ENCODE measurements at regions not wholly inside any gene's neighbourhood (a gene's known extent, or its start where the extent isn't known, plus 50 kb on each side); places are given as distances from the start of the nearest gene placed in this dataset.

- no peak for TF ChIP-seq SSRP1 (CRISPR knock-in tag; IDR thresholded peaks at IDR 0.05)
- TF ChIP-seq ZNF704 (CRISPR knock-in tag; IDR thresholded peaks at IDR 0.05; ENCODE audit: borderline replicate concordance), result no peak
Observed at GRCh38 chr10:61356354-61356753, 96.8 kb downstream of the TMEM26 start (continued).

DNA sequence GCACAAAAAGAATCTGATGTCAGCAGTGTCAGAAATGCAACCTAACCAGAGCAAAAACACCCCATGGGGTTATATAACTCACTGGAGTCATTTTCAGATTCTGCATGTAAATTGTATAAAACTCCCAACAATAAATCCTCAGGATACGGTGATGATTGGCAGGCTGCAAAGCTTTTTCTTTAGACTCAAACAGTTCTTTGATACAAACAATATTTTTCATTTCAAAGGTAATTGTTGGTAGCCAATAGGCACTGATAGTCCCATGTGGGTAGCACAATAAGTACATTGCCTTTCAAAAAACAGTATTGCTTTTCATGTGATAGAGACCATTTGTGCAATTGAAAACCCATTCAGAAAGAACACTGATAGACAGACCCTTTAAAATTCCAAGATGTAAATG is 98.0 kb downstream of the TMEM26 start:
- no peak overlapping the region for H2AFZ ChIP-seq (ENCODE audit: low read length)
- H3K36me3 ChIP-seq (replicated peaks in 1 of 2; ENCODE audit: control insufficient read depth in 1 of 2, insufficient read depth in 2 of 2, low read length in 2 of 2), result no peaks in the 10 kb centered on the region
- H4K20me1 ChIP-seq (ENCODE audit: insufficient read depth, low read length), result no peaks in the 10 kb centered on the region
- H3K27ac ChIP-seq (ENCODE audit: extremely low read length, insufficient read depth, low read length), result no peak overlapping the region
- H3K4me2 ChIP-seq (ENCODE audit: low read depth, low read length), result no peak overlapping the region
- ChIA-PET POLR2A (no interaction called here), CTCF (ENCODE audit: low intra/inter-chr PET ratio, low total read pairs) (no interaction called here)
- in situ Hi-C loops (cut with HindIII; ENCODE audit: extremely low pct_ligation_motif_present, low pct_unique_long_range_greater_than_20kb) (no loop called here), intact Hi-C loops (cut with micrococcal nuclease; ENCODE audit: unreplicated experiment) (no loop called here)
- FAIRE-seq (no peak), ATAC-seq (no peak), DNase-seq (ENCODE audit: low spot score) (no peak)
- 6% methylated on average over 1 of the region's 1 CpG for WGBS (ENCODE audit: low lambda C conversion rate)
- no TSS peak for BruUV-seq (replicated peaks)
- H3K27me3 ChIP-seq (ENCODE audit: control insufficient read depth in 1 of 2, insufficient read depth in 2 of 2, low read length in 2 of 2), result no peaks in the 10 kb centered on the region; a peak in 1 of 5 replicates
- H3K9me3 ChIP-seq (ENCODE audit: low read length), result no peaks in the 10 kb centered on the region
- no peaks in the 10 kb centered on the region for H3K79me2 ChIP-seq (ENCODE audit: insufficient read depth, low read length)
- H3K4me1 ChIP-seq (ENCODE audit: insufficient read depth, low read length), result no peaks in the 10 kb centered on the region
- no peak overlapping the region for H3K4me3 ChIP-seq (replicated peaks in 1 of 3; ENCODE audit: insufficient read depth in 1 of 3, low read depth in 2 of 3, low read length in 3 of 3)
- no peak for TF ChIP-seq RXRA (CRISPR knock-in tag; IDR thresholded peaks at IDR 0.05)
- no peak for TF ChIP-seq TFDP2 (CRISPR knock-in tag; IDR thresholded peaks at IDR 0.05)
- no peak for TF ChIP-seq SRSF4 (IDR thresholded peaks at IDR 0.05; ENCODE audit: low read depth, low read length, poor library complexity, severe bottlenecking)
- TF ChIP-seq E2F5 (CRISPR knock-in tag; conservative IDR thresholded peaks at IDR 0.05), result no peak
- TF ChIP-seq ZNF263 (CRISPR knock-in tag; IDR thresholded peaks at IDR 0.05), result no peak
- no peak for TF ChIP-seq ZNF234 (CRISPR knock-in tag; conservative IDR thresholded peaks at IDR 0.05)
- no peak for TF ChIP-seq ZXDC (CRISPR knock-in tag; IDR thresholded peaks at IDR 0.05)
- TF ChIP-seq CHD2 (IDR thresholded peaks at IDR 0.05; ENCODE audit: low read depth, low read length), result no peak
- TF ChIP-seq HOXA3 (CRISPR knock-in tag; IDR thresholded peaks at IDR 0.05), result no peak
- no peak for TF ChIP-seq ZNF550 (CRISPR knock-in tag; IDR thresholded peaks at IDR 0.05; ENCODE audit: borderline replicate concordance)
- H3K9ac ChIP-seq (ENCODE audit: insufficient read depth, low read depth, low read length), result no peak overlapping the region
